ENCODE measurements at regions not wholly inside any gene's neighbourhood (a gene's known extent, or its start where the extent isn't known, plus 50 kb on each side); places are given as distances from the start of the nearest gene placed in this dataset.

DNA sequence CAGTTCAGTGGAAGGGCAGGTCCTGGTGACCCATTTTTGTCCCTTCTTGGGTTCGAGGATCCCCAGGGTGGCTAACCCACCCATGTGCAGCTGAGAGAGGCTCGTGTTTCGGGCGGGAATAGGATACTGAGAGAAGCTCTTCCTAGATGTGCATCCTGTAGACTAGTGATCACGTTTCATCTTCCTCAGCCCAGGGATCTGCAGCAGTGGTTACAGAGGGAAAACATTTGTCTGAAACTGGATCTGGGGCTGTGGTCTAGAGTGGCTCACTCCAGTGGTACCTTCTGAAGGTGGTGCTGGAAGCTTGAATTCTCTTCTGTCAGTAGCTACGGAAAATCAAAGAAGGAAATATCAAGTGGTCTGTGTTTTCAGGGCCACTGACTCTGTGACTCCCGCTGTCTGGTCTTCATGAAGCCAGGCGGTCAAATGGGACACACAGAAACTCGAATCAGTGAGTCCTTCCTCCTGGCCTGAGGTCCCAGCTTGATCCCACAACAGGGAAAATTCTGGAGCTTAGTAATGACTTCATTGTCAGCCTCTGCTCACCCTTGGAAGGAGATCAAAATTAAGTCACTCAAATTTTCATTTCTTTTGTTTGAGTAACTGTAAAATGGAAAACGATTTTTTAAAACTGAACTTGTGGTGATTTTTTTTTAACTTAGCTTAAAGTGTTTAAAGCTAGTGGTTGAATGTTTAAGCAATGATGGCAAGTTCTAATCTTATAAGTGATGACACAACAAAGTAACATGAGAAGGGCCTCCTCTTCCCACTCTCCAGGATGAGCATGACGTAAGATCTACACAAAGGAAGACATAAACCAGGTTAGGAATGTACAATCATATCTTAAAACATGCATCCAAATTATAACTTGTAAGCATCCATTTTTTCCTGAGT lies 469.3 kb upstream of the KLF6 start:
- no peak overlapping the region for H3K4me3 ChIP-seq (ENCODE audit: low read depth, low read length)
- TF ChIP-seq, protein P1, sequence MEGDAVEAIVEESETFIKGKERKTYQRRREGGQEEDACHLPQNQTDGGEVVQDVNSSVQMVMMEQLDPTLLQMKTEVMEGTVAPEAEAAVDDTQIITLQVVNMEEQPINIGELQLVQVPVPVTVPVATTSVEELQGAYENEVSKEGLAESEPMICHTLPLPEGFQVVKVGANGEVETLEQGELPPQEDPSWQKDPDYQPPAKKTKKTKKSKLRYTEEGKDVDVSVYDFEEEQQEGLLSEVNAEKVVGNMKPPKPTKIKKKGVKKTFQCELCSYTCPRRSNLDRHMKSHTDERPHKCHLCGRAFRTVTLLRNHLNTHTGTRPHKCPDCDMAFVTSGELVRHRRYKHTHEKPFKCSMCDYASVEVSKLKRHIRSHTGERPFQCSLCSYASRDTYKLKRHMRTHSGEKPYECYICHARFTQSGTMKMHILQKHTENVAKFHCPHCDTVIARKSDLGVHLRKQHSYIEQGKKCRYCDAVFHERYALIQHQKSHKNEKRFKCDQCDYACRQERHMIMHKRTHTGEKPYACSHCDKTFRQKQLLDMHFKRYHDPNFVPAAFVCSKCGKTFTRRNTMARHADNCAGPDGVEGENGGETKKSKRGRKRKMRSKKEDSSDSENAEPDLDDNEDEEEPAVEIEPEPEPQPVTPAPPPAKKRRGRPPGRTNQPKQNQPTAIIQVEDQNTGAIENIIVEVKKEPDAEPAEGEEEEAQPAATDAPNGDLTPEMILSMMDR (IDR thresholded peaks at IDR 0.05; ENCODE audit: insufficient read depth, low read length, severe bottlenecking) = no peak
- no peaks in the 10 kb centered on the region for H3K36me3 ChIP-seq (ENCODE audit: control insufficient read depth, insufficient read depth, low read length)
- FAIRE-seq = no peak
- H3K27me3 ChIP-seq (ENCODE audit: control insufficient read depth, insufficient read depth, low read length) = no peaks in the 10 kb centered on the region
- DNase-seq (ENCODE audit: low read depth) = peak; percentile 79

DNA sequence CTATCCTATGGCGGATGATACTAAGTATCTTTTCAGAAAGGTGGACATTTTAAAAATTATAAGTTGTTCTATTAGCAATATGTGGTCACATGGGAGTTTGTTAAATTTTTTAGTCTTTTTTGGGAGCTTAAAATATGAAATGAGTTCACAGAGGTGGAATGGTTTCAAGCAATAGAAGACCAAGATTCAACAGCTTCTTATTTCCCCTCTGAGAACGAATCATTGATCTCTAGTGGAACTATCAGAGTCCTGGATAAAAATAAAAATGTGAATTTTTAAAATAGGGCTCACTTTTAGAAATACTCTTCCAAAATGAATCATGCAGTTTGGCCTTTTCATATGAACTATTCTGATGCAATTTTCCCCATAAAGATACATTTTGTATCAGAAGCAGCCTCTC lies 467.7 kb upstream of the KLF6 start:
- DNase-seq (ENCODE audit: low read depth) = no peak
- TF ChIP-seq, protein P1 (IDR thresholded peaks at IDR 0.05; ENCODE audit: insufficient read depth, low read length, severe bottlenecking) = no peak
- H3K4me3 ChIP-seq (ENCODE audit: low read depth, low read length) = no peak overlapping the region
- H3K27me3 ChIP-seq (ENCODE audit: control insufficient read depth, insufficient read depth, low read length) = no peaks in the 10 kb centered on the region
- FAIRE-seq = no peak
- no peaks in the 10 kb centered on the region for H3K36me3 ChIP-seq (ENCODE audit: control insufficient read depth, insufficient read depth, low read length)

DNA sequence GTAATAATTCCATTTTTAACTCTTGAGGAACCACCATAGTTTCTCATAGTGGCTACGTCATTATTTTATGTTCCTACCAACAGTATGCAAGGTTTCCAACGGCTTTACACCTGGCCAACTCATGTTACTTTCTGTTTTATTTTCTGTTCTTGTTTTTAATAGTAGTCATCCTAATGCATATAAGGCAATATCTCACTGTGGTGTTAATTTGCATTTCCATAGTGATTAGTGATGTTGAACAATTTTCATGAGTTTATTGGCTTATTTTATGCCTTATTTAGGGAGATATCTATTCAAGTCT lies 465.5 kb upstream of the KLF6 start:
- TF ChIP-seq, protein P1 (IDR thresholded peaks at IDR 0.05; ENCODE audit: insufficient read depth, low read length, severe bottlenecking) = no peak
- Histone ChIP-seq H3K4me3 (ENCODE audit: low read depth, low read length) (no peak overlapping the region), H3K27me3 (ENCODE audit: control insufficient read depth, insufficient read depth, low read length) (no peaks in the 10 kb centered on the region), H3K36me3 (ENCODE audit: control insufficient read depth, insufficient read depth, low read length) (no peaks in the 10 kb centered on the region)
- no peak for DNase-seq (ENCODE audit: low read depth)
- no peak for FAIRE-seq

DNA sequence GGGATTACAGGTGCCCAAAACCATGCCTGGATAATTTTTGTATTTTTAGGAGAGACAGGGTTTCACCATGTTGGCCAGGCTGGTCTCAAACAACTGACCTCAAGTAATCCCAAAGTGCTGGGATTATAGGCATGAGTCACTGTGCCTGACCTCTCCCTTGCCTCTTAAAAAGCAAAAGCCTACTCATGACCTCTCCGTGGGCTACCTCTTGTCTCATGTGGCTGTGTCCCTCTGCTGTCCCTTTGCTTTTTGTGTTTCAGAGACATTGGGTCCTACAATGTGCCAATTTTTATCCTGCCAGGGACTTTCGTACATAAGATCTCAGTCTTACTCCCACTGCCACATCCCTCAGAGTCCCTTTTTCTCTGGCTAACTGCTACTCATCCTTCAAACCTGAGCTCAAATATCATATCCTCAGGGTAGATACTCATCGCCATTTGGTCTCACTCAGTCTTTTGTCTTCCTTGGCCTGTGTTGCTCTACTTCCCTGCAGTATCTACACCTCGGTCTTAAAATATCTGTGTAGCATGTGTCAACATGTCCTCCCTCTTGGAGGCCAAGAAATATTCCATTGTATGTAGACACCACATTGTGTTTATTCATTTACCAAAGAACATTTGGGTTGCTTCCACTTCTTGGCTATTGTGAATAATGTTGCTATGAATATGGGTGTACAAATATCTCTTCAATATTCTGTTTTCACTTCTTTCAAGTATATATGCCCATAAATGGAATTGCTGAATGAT lies 465.0 kb upstream of the KLF6 start:
- DNase-seq (ENCODE audit: low read depth) (peak; percentile 99), FAIRE-seq (peak; percentile 86)
- TF ChIP-seq, protein P1 (IDR thresholded peaks at IDR 0.05; ENCODE audit: insufficient read depth, low read length, severe bottlenecking) = no peak
- Histone ChIP-seq H3K4me3 (ENCODE audit: low read depth, low read length) (no peak overlapping the region), H3K27me3 (ENCODE audit: control insufficient read depth, insufficient read depth, low read length) (no peaks in the 10 kb centered on the region), H3K36me3 (ENCODE audit: control insufficient read depth, insufficient read depth, low read length) (no peaks in the 10 kb centered on the region)

DNA sequence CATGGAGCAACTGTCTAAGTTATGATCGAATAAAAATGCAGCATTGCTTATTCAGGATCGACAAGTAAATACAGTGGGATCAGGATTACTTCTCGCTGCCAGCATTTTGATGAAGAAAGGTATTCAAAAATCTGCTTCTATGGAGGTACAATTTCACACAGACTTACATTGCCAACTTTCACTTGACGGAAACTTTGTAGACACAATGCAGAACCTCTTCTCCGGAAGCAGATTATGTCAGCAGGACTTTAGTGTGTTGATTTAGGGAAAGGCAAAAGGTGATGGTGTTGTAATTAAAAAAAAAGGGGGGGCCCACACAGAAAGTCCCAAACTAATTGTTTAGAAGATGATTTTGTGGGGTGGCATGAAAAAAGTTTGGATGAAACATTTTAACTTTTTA lies 462.4 kb upstream of the KLF6 start:
- no peak for FAIRE-seq
- TF ChIP-seq, protein P1 (IDR thresholded peaks at IDR 0.05; ENCODE audit: insufficient read depth, low read length, severe bottlenecking) = no peak
- no peaks in the 10 kb centered on the region for H3K27me3 ChIP-seq (ENCODE audit: control insufficient read depth, insufficient read depth, low read length)
- no peak overlapping the region for H3K4me3 ChIP-seq (ENCODE audit: low read depth, low read length)
- H3K36me3 ChIP-seq (ENCODE audit: control insufficient read depth, insufficient read depth, low read length) = no peaks in the 10 kb centered on the region
- DNase-seq (ENCODE audit: low read depth) = peak; percentile 48

Measured in bronchial epithelial cell (primary cell).